ENCODE measurements at regions not wholly inside any gene's neighbourhood (a gene's known extent, or its start where the extent isn't known, plus 50 kb on each side); places are given as distances from the start of the nearest gene placed in this dataset.

DNA sequence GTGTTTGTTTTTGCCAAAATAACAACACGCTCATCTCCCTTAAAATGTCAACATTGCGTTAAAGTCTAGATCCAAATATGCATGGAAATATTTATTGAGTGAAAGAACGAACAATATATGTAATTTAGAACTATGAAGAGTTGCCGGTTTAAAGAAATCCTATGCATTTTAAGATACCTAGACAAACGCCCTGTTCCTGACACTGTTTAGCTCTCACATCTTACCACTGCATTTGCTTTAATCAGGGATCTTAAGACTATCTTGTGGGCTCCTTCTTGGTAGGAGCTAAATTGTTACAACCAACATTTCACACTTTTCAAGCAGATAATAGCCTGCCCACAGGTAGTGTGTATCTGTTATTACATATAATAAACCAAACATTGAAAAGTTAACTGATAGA is 96.6 kb upstream of the RPS6KA3 start:
- TF ChIP-seq, protein P1, sequence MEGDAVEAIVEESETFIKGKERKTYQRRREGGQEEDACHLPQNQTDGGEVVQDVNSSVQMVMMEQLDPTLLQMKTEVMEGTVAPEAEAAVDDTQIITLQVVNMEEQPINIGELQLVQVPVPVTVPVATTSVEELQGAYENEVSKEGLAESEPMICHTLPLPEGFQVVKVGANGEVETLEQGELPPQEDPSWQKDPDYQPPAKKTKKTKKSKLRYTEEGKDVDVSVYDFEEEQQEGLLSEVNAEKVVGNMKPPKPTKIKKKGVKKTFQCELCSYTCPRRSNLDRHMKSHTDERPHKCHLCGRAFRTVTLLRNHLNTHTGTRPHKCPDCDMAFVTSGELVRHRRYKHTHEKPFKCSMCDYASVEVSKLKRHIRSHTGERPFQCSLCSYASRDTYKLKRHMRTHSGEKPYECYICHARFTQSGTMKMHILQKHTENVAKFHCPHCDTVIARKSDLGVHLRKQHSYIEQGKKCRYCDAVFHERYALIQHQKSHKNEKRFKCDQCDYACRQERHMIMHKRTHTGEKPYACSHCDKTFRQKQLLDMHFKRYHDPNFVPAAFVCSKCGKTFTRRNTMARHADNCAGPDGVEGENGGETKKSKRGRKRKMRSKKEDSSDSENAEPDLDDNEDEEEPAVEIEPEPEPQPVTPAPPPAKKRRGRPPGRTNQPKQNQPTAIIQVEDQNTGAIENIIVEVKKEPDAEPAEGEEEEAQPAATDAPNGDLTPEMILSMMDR (IDR thresholded peaks at IDR 0.05; ENCODE audit: poor library complexity) = no peak
- TF ChIP-seq EZH2 (IDR thresholded peaks at IDR 0.05; ENCODE audit: borderline replicate concordance) (no peak), EZH2phosphoT487 (IDR thresholded peaks at IDR 0.05; ENCODE audit: low read depth, severe bottlenecking, unreplicated experiment) (no peak)

Data from hepatocyte (in vitro differentiated cells).